ENCODE measurements at regions not wholly inside any gene's neighbourhood (a gene's known extent, or its start where the extent isn't known, plus 50 kb on each side); places are given as distances from the start of the nearest gene placed in this dataset.
"Not testable (repeated sequence)": the region's sequence is repeated elsewhere in the genome, so short reads cannot be mapped to it uniquely, and the experiment has no call there.

GRCh38 chr5:29161399-29162291 is 2031.8 kb upstream of the CDH6 start:
- no peak for DNase-seq (ENCODE audit: low read depth)

- no peak for DNase-seq (ENCODE audit: low read depth)
Measured at GRCh38 chr5:29157975-29158374, 2035.5 kb upstream of the CDH6 start.

GRCh38 chr5:29150840-29151239 is 2042.6 kb upstream of the CDH6 start:
- DNase-seq (ENCODE audit: low read depth): no peak

GRCh38 chr5:29148581-29148980 is 2044.9 kb upstream of the CDH6 start:
- DNase-seq (ENCODE audit: low read depth): no peak

GRCh38 chr5:29148073-29148472 is 2045.4 kb upstream of the CDH6 start:
- no peak for DNase-seq (ENCODE audit: low read depth)

GRCh38 chr5:29143266-29143665 is 2050.2 kb upstream of the CDH6 start:
- DNase-seq (ENCODE audit: low read depth): no peak

GRCh38 chr5:29134418-29134817 is 2059.1 kb upstream of the CDH6 start:
- DNase-seq (ENCODE audit: low read depth): no peak

GRCh38 chr5:29131285-29131684 is 2062.2 kb upstream of the CDH6 start:
- DNase-seq (ENCODE audit: low read depth): no peak

GRCh38 chr5:29130786-29131185 is 2062.7 kb upstream of the CDH6 start:
- no peak for DNase-seq (ENCODE audit: low read depth)

GRCh38 chr5:29127524-29128156 is 2065.8 kb upstream of the CDH6 start:
- not testable (repeated sequence) for DNase-seq (ENCODE audit: low read depth)

- DNase-seq (ENCODE audit: low read depth): not testable (repeated sequence)
Measured at GRCh38 chr5:29126462-29126861, 2067.0 kb upstream of the CDH6 start.

- DNase-seq (ENCODE audit: low read depth): no peak
Measured at GRCh38 chr5:29122306-29122705, 2071.2 kb upstream of the CDH6 start.

GRCh38 chr5:29114331-29114768 is 2076.0 kb upstream of the CDH9 start:
- DNase-seq (ENCODE audit: low read depth): no peak

GRCh38 chr5:29113516-29113915 is 2075.1 kb upstream of the CDH9 start:
- no peak for DNase-seq (ENCODE audit: low read depth)

- DNase-seq (ENCODE audit: low read depth): no peak
Measured at GRCh38 chr5:29099585-29099984, 2061.2 kb upstream of the CDH9 start.

- no peak for DNase-seq (ENCODE audit: low read depth)
Measured at GRCh38 chr5:29089591-29090130, 2051.3 kb upstream of the CDH9 start.

GRCh38 chr5:29085142-29085541 is 2046.8 kb upstream of the CDH9 start:
- no peak for DNase-seq (ENCODE audit: low read depth)

- no peak for DNase-seq (ENCODE audit: low read depth)
Measured at GRCh38 chr5:29079771-29080170, 2041.4 kb upstream of the CDH9 start.

- no peak for DNase-seq (ENCODE audit: low read depth)
Measured at GRCh38 chr5:29077451-29077850, 2039.1 kb upstream of the CDH9 start.

- no peak for DNase-seq (ENCODE audit: low read depth)
Measured at GRCh38 chr5:29069104-29069402, 2030.7 kb upstream of the CDH9 start.

- DNase-seq (ENCODE audit: low read depth): no peak
Measured at GRCh38 chr5:29061381-29061780, 2023.0 kb upstream of the CDH9 start.

- no peak for DNase-seq (ENCODE audit: low read depth)
Measured at GRCh38 chr5:29054694-29055093, 2016.3 kb upstream of the CDH9 start.

- DNase-seq (ENCODE audit: low read depth): no peak
Measured at GRCh38 chr5:29054282-29054681, 2015.9 kb upstream of the CDH9 start.

All from stromal cell of bone marrow (primary cell).